ENCODE measurements at regions not wholly inside any gene's neighbourhood (a gene's known extent, or its start where the extent isn't known, plus 50 kb on each side); places are given as distances from the start of the nearest gene placed in this dataset.
"Not testable (repeated sequence)": the region's sequence is repeated elsewhere in the genome, so short reads cannot be mapped to it uniquely, and the experiment has no call there.

DNA sequence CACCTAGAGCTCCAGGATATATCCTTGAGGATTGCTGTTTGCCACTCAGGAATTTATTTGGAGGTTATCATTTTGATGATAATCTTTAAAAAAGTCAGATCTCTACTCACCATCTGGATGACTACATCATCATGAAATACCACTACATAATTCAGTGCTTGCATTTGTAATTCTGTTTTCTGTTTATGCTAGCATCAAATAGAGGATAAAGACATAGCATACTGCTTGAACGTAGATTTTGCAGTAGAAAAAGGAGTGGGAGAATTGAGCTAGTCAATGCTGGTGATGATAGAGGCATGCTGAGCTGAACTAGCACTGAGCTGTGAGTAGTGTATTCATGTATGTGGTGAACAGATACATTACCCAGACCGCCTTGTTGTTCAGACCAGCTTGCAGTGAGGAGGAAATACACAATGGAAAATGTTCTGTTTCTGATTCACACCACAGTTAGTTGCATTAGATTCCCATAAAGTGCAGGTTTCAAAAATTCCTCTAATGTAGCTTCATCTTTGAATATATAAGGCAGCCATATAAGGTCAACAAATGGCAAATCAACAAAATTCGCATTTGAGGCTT is 68.8 kb upstream of the CDC42EP3 start:
- DNase-seq (ENCODE audit: low read depth) (peak; percentile 40), FAIRE-seq (peak; percentile 29)
- Mint-ChIP-seq H3K36me3 (ENCODE audit: low read depth, unreplicated experiment) (no peaks in the 10 kb centered on the region), H3K9me3 (ENCODE audit: unreplicated experiment) (peaks cover 6% of the 10 kb centered on the region), H3K4me3 (ENCODE audit: unreplicated experiment) (no peak overlapping the region), H3K27me3 (ENCODE audit: low read depth, unreplicated experiment) (peaks cover 2% of the 10 kb centered on the region), H3K4me1 (ENCODE audit: low read depth, unreplicated experiment) (peaks cover 12% of the 10 kb centered on the region), H3K27ac (ENCODE audit: unreplicated experiment) (no peak overlapping the region)
- Histone ChIP-seq H2AFZ (ENCODE audit: low read depth, low read length) (no peak overlapping the region), H3K9me3 (ENCODE audit: insufficient read depth, low read depth, low read length) (no peaks in the 10 kb centered on the region), H3K4me1 (ENCODE audit: insufficient read depth, low read length) (peaks cover 12% of the 10 kb centered on the region), H3K27me3 (ENCODE audit: insufficient read depth, low read length) (no peaks in the 10 kb centered on the region), H4K20me1 (ENCODE audit: insufficient read depth, low read length) (no peaks in the 10 kb centered on the region), H3K36me3 (ENCODE audit: insufficient read depth, low read length) (no peaks in the 10 kb centered on the region), H3K79me2 (ENCODE audit: insufficient read depth, low read length) (no peaks in the 10 kb centered on the region), H3K9ac (ENCODE audit: low read length) (no peak overlapping the region), H3K27ac (ENCODE audit: low read depth, low read length) (no peak overlapping the region), H3K4me3 (ENCODE audit: insufficient read depth, low read depth, low read length) (no peak overlapping the region), H3K4me2 (ENCODE audit: low read length) (no peak overlapping the region)
- TF ChIP-seq EZH2 (IDR thresholded peaks at IDR 0.05; ENCODE audit: insufficient read depth, low read length) = no peak
- TF ChIP-seq, protein P1, sequence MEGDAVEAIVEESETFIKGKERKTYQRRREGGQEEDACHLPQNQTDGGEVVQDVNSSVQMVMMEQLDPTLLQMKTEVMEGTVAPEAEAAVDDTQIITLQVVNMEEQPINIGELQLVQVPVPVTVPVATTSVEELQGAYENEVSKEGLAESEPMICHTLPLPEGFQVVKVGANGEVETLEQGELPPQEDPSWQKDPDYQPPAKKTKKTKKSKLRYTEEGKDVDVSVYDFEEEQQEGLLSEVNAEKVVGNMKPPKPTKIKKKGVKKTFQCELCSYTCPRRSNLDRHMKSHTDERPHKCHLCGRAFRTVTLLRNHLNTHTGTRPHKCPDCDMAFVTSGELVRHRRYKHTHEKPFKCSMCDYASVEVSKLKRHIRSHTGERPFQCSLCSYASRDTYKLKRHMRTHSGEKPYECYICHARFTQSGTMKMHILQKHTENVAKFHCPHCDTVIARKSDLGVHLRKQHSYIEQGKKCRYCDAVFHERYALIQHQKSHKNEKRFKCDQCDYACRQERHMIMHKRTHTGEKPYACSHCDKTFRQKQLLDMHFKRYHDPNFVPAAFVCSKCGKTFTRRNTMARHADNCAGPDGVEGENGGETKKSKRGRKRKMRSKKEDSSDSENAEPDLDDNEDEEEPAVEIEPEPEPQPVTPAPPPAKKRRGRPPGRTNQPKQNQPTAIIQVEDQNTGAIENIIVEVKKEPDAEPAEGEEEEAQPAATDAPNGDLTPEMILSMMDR (IDR thresholded peaks at IDR 0.05; ENCODE audit: insufficient read depth, low read depth, low read length) = no peak

- Mint-ChIP-seq H3K4me3 (ENCODE audit: unreplicated experiment) (no peak overlapping the region), H3K9me3 (ENCODE audit: unreplicated experiment) (peaks cover 6% of the 10 kb centered on the region), H3K36me3 (ENCODE audit: low read depth, unreplicated experiment) (no peaks in the 10 kb centered on the region), H3K27ac (ENCODE audit: unreplicated experiment) (peak overlapping the region; percentile 41), H3K27me3 (ENCODE audit: low read depth, unreplicated experiment) (peaks cover 2% of the 10 kb centered on the region), H3K4me1 (ENCODE audit: low read depth, unreplicated experiment) (peaks cover 5% of the 10 kb centered on the region)
- Histone ChIP-seq H3K27me3 (ENCODE audit: insufficient read depth, low read length) (no peaks in the 10 kb centered on the region), H3K4me3 (ENCODE audit: insufficient read depth, low read depth, low read length) (no peak overlapping the region), H3K79me2 (ENCODE audit: insufficient read depth, low read length) (no peaks in the 10 kb centered on the region), H4K20me1 (ENCODE audit: insufficient read depth, low read length) (no peaks in the 10 kb centered on the region), H3K27ac (ENCODE audit: low read depth, low read length) (peak overlapping the region; percentile 46), H2AFZ (ENCODE audit: low read depth, low read length) (peak overlapping the region; percentile 37), H3K4me1 (ENCODE audit: insufficient read depth, low read length) (peaks cover 7% of the 10 kb centered on the region), H3K9me3 (ENCODE audit: insufficient read depth, low read depth, low read length) (no peaks in the 10 kb centered on the region), H3K36me3 (ENCODE audit: insufficient read depth, low read length) (no peaks in the 10 kb centered on the region), H3K4me2 (ENCODE audit: low read length) (peak overlapping the region; percentile 13), H3K9ac (ENCODE audit: low read length) (peak overlapping the region; percentile 2)
- FAIRE-seq = no peak
- peak; percentile 47 for DNase-seq (ENCODE audit: low read depth)
- TF ChIP-seq, protein P1 (IDR thresholded peaks at IDR 0.05; ENCODE audit: insufficient read depth, low read depth, low read length) = no peak
- TF ChIP-seq EZH2 (IDR thresholded peaks at IDR 0.05; ENCODE audit: insufficient read depth, low read length) = no peak
These were observed 70.8 kb upstream of the CDC42EP3 start for GRCh38 chr2:37742286-37742685.

- no peak overlapping the region for H3K27ac Mint-ChIP-seq (ENCODE audit: unreplicated experiment)
- no peak overlapping the region for H3K9ac ChIP-seq (ENCODE audit: low read length)
- peaks cover 7% of the 10 kb centered on the region for H3K4me1 ChIP-seq (ENCODE audit: insufficient read depth, low read length)
- H3K4me3 ChIP-seq (ENCODE audit: insufficient read depth, low read depth, low read length) = no peak overlapping the region
- H3K9me3 Mint-ChIP-seq (ENCODE audit: unreplicated experiment) = peaks cover 6% of the 10 kb centered on the region
- DNase-seq (ENCODE audit: low read depth) = no peak
- TF ChIP-seq EZH2 (IDR thresholded peaks at IDR 0.05; ENCODE audit: insufficient read depth, low read length) = no peak
- TF ChIP-seq, protein P1 (IDR thresholded peaks at IDR 0.05; ENCODE audit: insufficient read depth, low read depth, low read length) = no peak
- no peaks in the 10 kb centered on the region for H4K20me1 ChIP-seq (ENCODE audit: insufficient read depth, low read length)
- FAIRE-seq = no peak
- no peaks in the 10 kb centered on the region for H3K36me3 Mint-ChIP-seq (ENCODE audit: low read depth, unreplicated experiment)
- H2AFZ ChIP-seq (ENCODE audit: low read depth, low read length) = no peak overlapping the region
- peaks cover under 1% of the 10 kb centered on the region for H3K27me3 Mint-ChIP-seq (ENCODE audit: low read depth, unreplicated experiment)
- H3K27ac ChIP-seq (ENCODE audit: low read depth, low read length) = no peak overlapping the region
- H3K9me3 ChIP-seq (ENCODE audit: insufficient read depth, low read depth, low read length) = no peaks in the 10 kb centered on the region
- no peak overlapping the region for H3K4me2 ChIP-seq (ENCODE audit: low read length)
- no peaks in the 10 kb centered on the region for H3K27me3 ChIP-seq (ENCODE audit: insufficient read depth, low read length)
- no peaks in the 10 kb centered on the region for H3K79me2 ChIP-seq (ENCODE audit: insufficient read depth, low read length)
- H3K4me3 Mint-ChIP-seq (ENCODE audit: unreplicated experiment) = no peak overlapping the region
- no peaks in the 10 kb centered on the region for H3K36me3 ChIP-seq (ENCODE audit: insufficient read depth, low read length)
- H3K4me1 Mint-ChIP-seq (ENCODE audit: low read depth, unreplicated experiment) = peaks cover 5% of the 10 kb centered on the region
These were observed 72.6 kb upstream of the CDC42EP3 start for GRCh38 chr2:37744010-37744409.

DNA sequence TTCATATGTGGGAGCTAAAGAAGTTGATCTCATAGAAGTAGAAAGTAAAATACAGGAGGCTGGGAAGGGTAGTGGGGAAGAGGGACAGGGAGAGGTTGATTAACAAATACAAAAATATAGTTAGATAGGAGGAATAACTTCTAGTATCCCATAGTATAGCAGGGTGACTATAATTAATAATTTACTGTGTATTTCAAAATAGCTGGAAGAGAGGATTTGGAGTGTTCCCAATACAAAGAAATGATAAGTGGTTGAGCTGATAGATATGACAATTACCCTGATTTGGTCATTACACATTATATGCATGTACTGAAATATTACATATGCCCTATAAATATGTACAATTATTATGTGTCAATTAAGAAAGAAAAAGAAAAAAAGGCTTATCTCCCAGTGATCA is 73.5 kb upstream of the CDC42EP3 start:
- not testable (repeated sequence) for H4K20me1 ChIP-seq (ENCODE audit: insufficient read depth, low read length); H3K4me3 ChIP-seq (ENCODE audit: insufficient read depth, low read depth, low read length); H3K4me3 Mint-ChIP-seq (ENCODE audit: unreplicated experiment); H3K79me2 ChIP-seq (ENCODE audit: insufficient read depth, low read length); H3K9me3 ChIP-seq (ENCODE audit: insufficient read depth, low read depth, low read length); H3K4me1 Mint-ChIP-seq (ENCODE audit: low read depth, unreplicated experiment); H3K4me2 ChIP-seq (ENCODE audit: low read length); H3K36me3 Mint-ChIP-seq (ENCODE audit: low read depth, unreplicated experiment); FAIRE-seq; H3K36me3 ChIP-seq (ENCODE audit: insufficient read depth, low read length); H2AFZ ChIP-seq (ENCODE audit: low read depth, low read length); H3K4me1 ChIP-seq (ENCODE audit: insufficient read depth, low read length); H3K27me3 ChIP-seq (ENCODE audit: insufficient read depth, low read length); H3K27ac ChIP-seq (ENCODE audit: low read depth, low read length); H3K27me3 Mint-ChIP-seq (ENCODE audit: low read depth, unreplicated experiment); DNase-seq (ENCODE audit: low read depth); H3K9me3 Mint-ChIP-seq (ENCODE audit: unreplicated experiment); H3K9ac ChIP-seq (ENCODE audit: low read length); H3K27ac Mint-ChIP-seq (ENCODE audit: unreplicated experiment)
